HT1080 (cell line): ENCODE measurements at regions not wholly inside any gene's neighbourhood (a gene's known extent, or its start where the extent isn't known, plus 50 kb on each side); places are given as distances from the start of the nearest gene placed in this dataset.
"Not testable (repeated sequence)": the region's sequence is repeated elsewhere in the genome, so short reads cannot be mapped to it uniquely, and the experiment has no call there.

Experiments
- DNase-seq: peaks from one replicate; pipeline ENCODE4 v3.0.0-alpha.2; 2015; ENCODE audit warnings: low read depth

DNA sequence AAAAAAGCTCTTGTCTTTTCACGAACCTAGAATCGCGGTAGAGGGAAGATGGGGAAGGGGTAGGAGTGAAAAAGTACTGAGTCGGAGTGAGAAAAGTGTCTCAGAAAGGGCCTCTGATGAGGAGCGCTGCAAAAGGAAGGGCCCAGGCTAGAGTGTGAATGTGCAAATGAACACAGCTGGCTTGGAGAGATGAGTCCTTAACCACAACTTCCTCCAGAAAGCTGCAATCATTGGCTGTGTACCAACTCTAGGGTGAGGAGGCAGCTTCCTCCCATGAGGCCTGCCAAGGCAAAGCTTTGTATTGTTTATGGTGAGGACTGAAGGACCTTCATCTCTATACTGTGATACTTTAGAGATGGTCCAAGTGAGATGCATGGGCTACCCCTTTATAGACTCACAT lies 566.9 kb upstream of the ANO5 start:
- DNase-seq, result peak; percentile 94

DNA sequence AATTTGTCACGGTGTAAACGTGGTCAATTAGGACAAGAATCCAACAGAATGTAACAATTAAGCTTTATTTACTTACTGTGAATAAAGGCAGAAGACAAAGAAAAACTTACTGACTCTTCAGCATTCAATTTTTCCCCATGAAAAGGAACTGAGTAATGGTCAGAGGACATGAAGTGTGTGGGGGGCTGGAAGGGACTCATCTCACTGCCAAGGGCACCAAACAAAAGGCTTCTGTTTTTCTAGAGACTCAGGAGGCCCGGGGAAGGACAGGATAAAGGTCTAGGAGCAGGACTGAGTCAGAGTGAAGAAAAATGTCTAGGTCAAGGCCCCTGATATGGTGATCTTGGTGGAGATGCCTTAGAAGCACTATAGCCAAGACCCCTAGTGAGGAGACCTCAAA lies 564.2 kb upstream of the ANO5 start:
- peak; percentile 82 for DNase-seq

DNA sequence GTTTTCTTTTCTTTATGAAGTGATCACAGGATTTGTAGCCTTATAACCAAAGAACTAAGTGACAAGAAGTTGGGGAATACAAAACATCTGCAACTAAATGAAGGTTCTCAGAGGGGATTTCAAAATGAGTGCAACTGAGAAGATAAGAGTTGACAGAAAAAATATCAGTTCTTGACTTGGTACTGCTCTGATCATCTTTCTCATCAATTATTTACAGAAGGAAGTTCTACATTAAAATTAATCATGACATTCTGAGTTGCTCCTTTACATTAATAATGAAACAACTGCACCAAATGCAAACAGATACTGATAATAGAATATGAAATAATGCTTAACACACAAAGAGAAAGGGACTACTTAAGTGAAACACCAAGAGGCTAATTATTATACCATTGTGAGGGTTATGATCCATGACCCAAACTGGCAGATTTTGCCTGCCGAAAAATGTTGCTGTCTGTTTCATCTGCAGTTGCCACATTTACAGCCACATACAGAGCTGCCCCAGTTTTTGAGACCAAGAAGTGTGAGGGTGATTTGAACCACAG lies 561.9 kb upstream of the ANO5 start:
- DNase-seq, result no peak

DNA sequence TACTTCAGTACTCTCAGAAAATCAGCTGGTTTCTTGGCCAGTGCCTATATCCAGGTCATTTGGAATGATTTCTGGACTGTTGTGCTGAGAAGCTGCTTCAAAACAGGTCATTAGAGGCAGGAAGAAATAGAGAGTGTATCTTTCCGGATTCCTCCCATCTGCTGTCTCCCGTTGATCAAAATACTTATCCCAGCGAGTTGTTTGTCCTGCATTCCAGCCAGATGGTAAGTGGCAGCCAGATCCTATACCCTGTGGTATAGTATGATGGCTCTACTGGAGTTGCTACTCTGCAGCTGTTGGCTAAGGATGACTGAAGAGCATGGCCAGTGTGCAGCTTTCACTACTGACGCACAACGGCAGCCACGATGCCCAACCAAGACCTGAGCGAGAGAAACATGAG lies 560.9 kb upstream of the ANO5 start:
- no peak for DNase-seq

DNA sequence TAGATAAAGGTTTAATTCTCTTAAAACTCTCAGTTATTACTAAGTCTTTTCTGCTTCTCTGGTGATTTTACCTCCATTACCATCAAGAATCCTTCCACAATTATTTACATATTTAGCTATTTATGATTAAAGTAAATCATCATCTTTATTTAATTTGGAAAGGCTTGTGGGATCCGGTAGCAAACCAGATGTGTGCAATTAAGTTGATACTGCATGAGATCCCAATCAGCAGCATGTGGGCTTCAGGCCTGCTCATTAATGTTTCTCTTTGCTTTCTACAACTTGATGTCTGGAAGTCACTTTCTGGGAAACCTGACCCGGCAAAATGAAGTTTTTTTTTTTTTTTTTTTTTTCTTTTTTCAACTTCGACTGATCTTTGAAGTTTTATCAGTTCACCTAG lies 558.4 kb upstream of the ANO5 start:
- no peak for DNase-seq

DNA sequence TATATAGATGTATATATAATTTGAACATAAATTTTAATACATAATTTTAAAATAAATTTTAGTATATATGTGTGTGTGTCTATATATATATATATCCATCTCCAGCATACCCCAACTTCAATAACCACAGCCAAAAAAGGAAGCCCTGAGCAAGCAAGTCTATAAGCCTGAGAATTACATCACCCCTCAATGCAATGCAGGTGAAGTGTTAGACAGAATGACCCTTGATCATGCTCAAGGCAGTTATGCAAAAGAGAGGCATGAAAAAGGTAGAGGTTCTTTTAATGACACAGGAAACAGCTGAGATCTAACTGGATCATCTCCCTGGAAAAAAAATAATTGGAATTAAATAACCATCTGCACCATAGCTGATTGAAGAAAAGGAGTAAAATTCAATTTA lies 557.9 kb upstream of the ANO5 start:
- DNase-seq, result no peak

DNA sequence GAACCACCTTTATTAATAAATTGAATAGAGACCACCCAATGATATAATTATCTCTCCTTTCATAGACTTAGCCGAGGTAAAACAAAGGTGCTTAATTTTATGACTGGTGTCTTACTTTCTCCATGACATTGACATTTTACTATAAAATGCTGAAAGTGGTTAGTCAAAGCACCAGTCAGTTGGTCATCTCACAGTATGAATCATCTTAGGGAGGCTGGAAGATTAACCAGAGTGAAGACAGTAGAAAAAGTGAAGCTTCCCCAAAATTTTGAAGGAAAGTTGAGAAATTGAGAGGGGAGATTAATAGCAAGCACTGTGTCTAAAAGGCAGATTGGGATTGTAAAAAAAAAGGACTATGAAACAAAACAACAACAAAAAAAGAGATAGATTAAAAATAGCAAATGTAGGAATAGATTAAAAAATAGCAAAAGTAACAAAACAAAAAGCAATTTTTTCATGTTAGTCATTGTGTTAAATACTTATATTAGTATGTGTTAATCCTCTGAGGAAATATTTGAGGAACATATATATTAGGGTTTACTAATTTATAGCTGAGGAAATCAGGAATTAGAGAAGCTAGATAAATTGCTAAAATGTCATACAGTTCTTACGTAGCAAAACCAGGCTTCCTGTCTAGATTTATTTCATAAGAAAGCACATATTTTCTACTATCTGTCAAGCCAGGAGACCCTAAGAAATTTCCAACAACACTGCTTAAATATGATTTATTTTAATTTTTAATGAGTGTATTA lies 557.3 kb upstream of the ANO5 start:
- DNase-seq, result peak; percentile 43

DNA sequence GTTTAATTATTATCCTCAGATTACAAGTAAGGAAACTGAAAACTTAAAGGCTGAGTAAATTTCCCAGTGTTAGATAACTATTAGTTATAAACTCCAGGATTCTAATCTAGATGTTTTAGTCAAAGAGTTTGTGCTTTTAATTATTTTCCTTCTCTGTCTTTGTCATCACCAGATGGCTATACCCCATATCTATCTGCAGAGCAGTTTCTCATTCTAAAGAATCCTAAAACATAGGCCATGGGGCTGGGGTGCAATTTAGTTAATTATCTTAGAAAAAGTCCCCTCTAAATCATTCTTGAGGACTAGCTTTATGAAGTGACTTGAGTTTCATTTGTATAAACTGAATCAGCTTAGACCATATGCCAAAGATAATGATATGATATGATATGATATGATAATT lies 556.3 kb upstream of the ANO5 start:
- no peak for DNase-seq

DNA sequence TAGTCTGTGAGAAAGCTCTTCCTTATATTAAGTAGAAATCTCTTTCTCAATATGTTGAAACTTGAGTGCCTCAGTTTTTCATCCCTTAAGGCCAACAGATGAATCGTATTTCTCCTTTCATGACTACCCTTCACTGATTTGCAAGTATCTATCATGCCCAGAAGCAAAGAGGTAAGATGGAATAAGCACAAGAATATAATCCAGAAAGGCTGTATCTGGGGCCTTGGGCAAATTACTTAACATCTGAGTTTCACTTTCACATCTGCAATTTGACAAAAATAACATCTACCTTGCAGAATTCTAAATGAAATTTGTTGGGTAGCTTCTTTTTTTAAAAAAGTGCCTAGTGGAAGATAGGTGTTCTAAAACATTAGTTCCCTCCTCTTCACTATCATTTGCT lies 552.4 kb upstream of the ANO5 start:
- DNase-seq, result no peak

DNA sequence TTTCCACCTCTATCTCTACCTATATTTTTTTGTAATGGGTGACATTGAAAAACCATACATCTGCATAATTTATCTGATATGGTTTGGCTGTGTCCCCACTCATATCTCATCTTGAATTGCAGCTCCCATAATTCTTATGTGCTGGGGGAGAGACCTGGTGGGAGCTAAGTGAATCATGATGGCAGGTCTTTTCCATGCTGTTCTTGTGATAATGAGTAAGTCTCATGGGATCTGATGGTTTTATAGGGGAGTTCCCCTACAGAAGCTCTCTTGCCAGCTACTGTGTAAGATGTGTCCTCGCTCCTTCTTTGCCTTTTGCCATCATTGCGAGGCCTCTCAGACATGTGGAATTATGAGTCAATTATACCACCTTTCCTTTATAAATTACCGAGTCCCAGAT lies 551.0 kb upstream of the ANO5 start:
- no peak for DNase-seq

DNA sequence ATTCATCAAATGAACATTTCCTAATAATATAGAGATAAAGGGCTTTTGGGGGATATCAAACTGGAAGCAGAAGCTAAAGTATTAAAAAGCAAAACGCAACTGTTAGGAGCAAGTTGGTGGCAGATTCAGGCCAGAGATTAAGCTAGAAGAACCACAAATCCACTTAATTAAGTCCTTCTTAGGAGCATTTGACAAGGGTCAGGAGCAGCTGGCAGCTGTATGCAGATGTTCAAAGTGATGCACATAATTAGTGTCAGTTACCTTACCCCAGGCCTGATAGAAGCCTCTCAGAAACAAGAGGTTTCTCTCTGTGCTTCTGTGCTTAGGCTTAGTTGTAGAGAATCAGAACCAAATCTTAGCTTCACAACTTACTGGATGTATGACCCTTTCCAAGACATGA lies 546.5 kb upstream of the ANO5 start:
- DNase-seq, result no peak

DNA sequence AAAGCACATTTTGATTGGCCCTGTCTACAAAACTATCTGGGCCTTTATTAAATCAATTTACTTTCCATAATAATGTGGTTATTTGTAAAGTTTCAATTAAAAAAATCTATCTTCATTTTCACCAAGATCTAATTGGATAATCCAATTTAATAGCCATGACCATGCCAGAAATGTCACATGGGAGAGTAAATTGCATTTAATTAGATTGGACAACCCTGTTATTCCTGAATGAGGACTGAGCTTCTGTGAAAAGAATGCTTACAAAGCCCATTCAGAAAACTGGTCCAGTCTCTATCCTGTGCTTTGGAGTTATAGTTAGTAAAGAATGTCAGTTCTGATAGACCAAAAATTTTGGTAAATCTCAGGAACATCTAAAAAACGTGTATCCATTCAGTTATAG lies 541.9 kb upstream of the ANO5 start:
- no peak for DNase-seq

DNA sequence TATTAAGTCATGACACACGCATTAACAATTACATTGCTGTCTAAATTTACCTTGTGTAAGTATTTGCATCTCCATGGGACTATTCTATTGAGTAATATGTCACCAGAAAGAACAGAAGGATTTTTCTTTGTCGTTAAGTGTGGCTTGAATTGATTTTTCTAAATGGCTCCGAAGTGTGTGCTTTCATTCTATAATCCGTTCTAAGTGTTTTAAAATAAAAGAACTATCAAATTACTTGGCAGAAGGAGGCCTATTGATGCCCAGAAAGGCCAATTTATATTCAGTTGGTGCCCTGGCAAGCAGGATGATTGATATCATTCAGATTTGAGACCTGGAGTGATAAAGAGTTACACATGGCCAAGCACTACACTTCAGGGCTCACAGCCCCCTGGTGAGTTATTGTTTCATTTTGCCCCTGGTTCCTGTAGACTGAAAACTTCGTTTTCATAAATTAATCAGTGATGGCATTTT lies 538.9 kb upstream of the ANO5 start:
- no peak for DNase-seq

DNA sequence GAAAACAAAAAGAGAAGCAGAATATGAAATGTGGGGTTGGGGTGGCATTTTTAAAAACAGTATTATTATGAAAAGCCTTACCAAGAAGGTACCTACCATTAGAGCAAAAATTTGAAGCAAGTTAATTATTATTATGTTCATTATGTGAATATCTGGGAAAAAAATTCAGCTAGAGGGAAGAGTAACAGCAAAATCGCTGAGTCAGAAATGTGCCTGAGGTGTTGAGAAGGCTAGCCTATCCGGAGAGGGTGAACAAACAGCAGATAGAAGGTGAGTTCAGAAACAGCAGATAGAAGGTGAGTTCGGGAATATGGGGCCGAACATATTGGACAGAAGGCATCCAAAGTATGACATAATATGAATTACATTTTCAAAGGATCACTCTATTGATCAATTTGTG lies 536.8 kb upstream of the ANO5 start:
- DNase-seq, result no peak

DNA sequence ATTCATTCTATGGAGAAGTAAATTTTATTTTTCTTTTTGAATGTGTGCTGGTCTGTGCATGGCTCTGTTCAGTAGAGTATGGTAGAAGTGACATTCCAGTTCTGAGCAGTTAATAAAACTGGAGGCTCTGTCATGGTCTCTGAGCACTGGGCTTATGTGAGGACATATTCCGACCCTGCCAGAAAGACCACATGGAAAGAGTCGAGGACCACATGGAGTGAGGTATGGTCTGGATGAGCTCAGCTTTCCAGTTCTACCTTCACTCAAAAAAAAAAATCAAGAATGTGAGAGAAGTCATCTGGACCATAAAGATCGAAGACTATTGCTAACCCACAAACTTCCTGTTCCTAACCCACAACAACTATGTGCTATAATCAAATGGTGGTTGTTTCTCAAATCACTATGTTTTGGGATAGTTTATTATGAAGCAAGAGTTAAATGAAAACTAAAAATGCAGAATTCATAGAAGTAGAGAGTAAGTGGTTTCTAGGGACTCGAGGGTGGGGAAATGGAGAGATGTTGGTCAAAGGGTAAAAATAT lies 534.2 kb upstream of the ANO5 start:
- no peak for DNase-seq

DNA sequence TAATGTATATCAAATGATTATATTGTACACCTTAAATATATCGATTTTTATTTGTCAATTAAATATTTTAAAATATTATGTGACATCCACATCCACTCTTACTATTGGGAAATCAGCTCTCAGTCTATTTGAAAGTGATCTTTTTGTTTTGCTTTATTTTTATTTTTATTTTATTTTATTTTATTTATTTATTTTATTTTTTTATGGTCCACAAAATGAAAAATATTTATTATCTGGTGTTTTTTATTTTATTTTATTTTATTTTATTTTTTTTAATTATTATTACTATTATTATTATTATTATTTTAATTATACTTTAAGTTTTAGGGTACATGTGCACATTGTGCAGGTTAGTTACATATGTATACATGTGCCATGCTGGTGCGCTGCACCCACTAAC lies 533.5 kb upstream of the ANO5 start:
- DNase-seq, result not testable (repeated sequence)

DNA sequence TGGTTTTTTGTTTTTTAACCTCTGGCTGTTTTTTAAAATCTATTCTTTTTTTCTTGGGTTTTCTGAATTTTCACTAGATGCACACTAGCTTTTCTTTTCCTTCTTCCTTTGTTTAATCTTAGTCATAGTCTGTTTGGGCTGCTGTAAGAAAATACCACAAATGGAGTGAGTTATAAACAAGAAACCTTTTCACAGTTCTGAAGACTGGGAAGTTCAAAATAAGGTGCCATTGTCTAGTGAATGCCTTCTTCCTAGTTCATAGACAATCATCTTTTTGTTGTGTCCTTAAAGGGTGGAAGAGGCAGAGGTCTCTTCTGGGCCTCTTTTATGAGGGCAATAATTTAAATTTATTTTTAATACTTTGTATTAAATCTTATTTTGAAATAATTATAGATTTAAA lies 532.9 kb upstream of the ANO5 start:
- peak; percentile 37 for DNase-seq

DNA sequence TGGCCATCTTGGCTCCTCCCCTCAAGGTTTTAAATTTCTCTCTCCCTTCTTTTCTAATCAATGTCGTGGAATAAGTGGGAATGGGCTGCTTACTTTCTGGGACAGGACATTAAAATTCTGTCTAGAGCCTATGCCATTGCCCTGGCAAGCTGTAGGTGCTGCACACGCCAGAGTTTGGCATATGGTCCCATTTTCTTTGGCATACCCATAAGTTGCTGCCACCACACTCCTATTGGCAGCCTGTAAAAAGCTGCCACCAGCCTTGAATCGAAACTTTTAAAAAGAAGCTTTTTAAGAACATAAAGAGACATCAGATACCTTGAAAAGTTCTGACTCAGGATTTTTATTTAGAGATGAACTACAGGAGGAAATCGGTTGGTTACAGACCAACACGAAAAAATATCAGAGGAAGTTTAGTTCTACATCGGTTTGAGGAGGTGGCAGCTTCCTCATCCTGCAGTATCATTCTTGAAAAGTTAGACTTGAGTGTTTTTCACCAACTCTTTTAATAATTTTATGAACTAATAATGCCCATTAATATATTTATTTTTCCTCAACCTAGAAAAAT lies 517.8 kb upstream of the ANO5 start:
- DNase-seq, result no peak

DNA sequence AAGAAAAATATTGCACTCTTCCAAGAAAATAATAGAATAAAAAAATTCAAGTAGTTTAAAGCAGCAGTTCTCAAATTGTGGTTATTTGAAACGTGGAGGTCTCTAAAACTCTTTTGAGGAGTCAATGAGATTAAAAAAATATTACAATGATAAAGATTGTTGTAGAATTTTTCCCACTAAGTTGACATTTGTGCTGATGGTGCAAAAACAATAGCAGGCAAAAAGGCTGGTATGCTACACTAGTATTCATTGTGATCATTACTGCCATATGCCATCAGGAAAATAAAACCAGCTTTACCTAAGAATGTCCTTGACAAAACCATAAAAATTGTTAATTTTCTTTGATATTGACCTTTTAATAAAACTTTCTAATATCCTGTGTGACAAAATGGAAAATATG lies 505.2 kb upstream of the ANO5 start:
- DNase-seq, result no peak

DNA sequence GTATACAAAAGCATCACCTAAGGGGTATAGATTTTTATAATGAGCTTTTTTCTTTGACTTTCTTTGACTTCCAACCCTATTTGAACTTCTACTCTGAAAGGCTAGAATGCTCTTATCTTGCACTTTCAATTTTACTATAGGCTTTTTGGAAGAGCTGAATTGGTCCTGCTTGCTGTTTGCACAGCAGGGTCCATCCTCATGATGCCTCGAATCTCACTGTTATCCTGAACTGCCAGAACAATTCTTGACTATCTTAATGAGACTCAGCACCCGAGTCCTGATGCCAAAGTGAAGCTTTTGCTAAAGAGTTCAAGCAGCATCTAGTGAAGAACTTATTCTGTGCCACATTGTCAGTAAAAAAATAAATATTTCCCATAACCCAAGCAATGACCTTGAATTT lies 488.3 kb upstream of the ANO5 start:
- DNase-seq, result no peak

DNA sequence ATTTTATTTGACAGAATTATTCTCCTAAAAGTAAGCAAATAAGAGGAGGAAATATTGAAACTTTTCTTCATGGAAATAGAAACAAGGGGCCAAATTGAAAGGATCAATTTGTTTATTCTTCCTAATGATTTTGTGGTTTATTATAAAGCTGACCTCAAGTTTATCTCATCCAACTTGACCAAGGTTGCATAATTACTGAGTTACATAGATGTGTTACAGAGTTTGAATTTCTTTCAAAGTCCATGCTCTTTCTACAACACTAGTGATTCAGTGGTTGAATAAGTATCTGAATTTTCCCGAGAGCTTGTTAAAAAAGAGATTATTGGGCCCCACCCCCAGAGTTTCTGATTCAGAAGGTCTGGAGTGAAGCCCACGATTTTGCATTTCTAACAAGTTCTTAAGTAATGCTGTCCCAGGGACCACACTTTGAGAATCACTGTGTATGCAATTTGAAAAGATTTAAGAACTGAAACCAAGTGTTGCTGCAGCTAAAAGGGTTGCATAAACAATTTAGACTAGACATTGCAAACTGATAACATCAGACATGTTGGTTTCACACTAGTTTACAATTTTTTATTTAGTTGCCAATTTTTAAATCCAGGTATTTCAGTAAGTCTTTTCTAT lies 485.7 kb upstream of the ANO5 start:
- DNase-seq, result no peak

DNA sequence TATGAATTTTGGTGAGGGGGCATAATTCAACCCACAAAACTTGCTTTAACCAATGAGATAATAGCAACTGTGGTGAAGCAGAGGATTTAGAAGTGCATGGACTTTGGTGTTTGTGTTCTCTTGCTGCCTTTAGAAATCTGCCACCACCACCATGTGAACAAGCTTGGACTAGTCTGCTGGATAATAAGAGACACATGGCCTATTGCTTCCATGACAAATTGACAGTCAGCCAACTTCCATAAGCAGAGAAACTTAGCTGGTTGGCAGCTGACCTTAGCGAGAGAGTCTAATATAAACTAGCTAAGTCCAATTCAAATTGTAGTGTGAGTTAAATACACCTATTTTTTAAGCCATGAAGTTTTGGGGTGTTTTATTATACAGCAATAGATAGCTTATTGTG lies 482.1 kb upstream of the ANO5 start:
- no peak for DNase-seq
